Thyroid gland (tissue), 4 donors: ENCODE measurements at regions not wholly inside any gene's neighbourhood (a gene's known extent, or its start where the extent isn't known, plus 50 kb on each side); places are given as distances from the start of the nearest gene placed in this dataset.

Experiments
- DNase-seq, 2 donors: peaks; one replicate each; pipeline ENCODE4 v3.0.0-alpha.2; 2019
- H3K27ac ChIP-seq, 3 donors: fragments of 200-600 bp; sonication (generic); 1 replicate in 2 of 3; 2 replicates in 1 of 3; pipeline ENCODE4 v1.5.1; 2016 to 2019; ENCODE audit warnings: mild to moderate bottlenecking in 1 of 3, moderate library complexity in 1 of 3
- H3K27me3 ChIP-seq: fragments of 200-600 bp; sonication (generic); one replicate; pipeline ENCODE4 v1.5.1; 2019
- H3K36me3 ChIP-seq, 2 donors: fragments of 200-600 bp; sonication (generic); one replicate each; pipeline ENCODE4 v1.5.1; 2016 to 2019
- H3K4me1 ChIP-seq, 2 donors: fragments of 200-600 bp; sonication (generic); one replicate each; pipeline ENCODE4 v1.5.1; 2017 to 2019
- H3K4me3 ChIP-seq, 3 donors: fragments of 200-600 bp; sonication (generic); replicated peaks in 1 of 3; 1 replicate in 2 of 3; 2 replicates in 1 of 3; pipeline ENCODE4 v1.5.1; 2016; ENCODE audit warnings: mild to moderate bottlenecking in 1 of 3
- H3K9me3 ChIP-seq: fragments of 200-600 bp; sonication (generic); one replicate; pipeline ENCODE4 v1.5.1; 2017
- CTCF ChIP-seq, 6 experiments: fragments of 200-600 bp in 3 of 6; fragments of 450-650 bp in 3 of 6; sonication (generic) in 3 of 6; IDR thresholded peaks; one replicate each; pipeline ENCODE4 v1.5.1; 2016 to 2019; ENCODE audit warnings: antibody characterized with exemption in 6 of 6, mild to moderate bottlenecking in 2 of 6, inconsistent platforms in 1 of 6, moderate library complexity in 1 of 6
- POLR2A ChIP-seq, 2 donors: fragments of 450-650 bp; IDR thresholded peaks; one replicate each; pipeline ENCODE4 v1.6.1; 2017; ENCODE audit warnings: antibody characterized with exemption in 2 of 2, mild to moderate bottlenecking in 2 of 2, moderate library complexity in 1 of 2
- WGBS, 2 donors: methylation state at CpG; one replicate each; pipeline ENCODE4 v1.1.5; 2017; 5-methylcytosine and 5-hydroxymethylcytosine counted together
- intact Hi-C: fragments of 100-400 bp; cut with DNase I; formaldehyde crosslinking; loops from one replicate; pipeline ENCODE4 v1.15.1; 2023

DNA sequence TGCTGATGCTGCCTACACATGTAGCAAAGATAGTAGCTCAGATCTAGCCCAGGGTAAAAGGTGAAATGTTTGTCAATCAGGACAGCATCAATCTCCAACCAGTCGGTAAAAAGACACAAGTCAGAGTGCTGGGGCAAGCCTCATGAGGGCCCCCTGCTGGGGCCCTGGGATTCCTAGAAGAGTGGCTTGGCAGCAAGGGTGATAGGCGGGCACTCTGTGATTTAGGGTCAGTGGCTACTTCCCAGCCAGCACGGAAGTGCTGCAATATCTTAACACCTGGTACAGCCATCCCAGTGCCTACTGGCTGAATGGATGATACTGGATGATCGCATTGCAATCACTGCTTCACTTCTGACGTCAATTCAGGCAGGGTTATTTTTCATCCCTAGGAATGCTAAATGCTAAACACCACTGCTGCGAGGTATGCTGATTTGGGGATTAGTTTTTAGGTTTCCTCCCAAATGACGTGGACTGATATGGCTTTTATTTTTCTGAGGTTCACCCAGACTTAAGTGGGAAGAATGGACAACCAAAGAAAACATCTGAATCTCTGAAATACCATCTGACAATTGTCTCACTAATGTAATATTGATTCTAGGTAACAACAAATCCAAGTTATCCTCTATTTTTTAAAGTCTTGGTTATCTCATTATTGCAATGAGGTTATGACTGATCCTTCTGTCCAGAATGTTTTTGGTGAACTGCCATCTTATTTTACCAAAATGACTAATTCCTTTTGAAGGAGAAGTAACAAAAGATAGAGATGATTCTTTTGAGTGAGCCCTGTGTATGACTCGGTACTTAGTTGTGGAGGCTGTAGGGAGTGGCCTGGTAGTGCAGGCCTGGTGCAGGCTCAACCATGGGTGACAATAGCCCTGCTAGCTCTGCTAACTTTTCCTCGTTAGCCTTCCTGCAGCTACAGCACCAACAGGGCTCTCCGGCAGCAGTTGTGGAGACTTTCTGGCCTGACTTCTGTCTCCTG lies 432.5 kb downstream of the FGF9 start:
- no peaks in the 10 kb centered on the region for H3K27me3 ChIP-seq
- H3K4me3 ChIP-seq, result no peak overlapping the region
- no peaks in the 10 kb centered on the region for H3K9me3 ChIP-seq
- 82 to 89% methylated on average over 10 of the region's 10 CpGs for WGBS, 2 donors
- TF ChIP-seq CTCF (IDR thresholded peaks at IDR 0.05) (no peak), POLR2A (IDR thresholded peaks at IDR 0.05) (no peak)
- no peak for DNase-seq
- H3K27ac ChIP-seq, result no peak overlapping the region
- intact Hi-C loops, result no loop called here
- H3K36me3 ChIP-seq, result no peaks in the 10 kb centered on the region
- H3K4me1 ChIP-seq, result peaks cover 9 to 16% of the 10 kb centered on the region in 2 donors

DNA sequence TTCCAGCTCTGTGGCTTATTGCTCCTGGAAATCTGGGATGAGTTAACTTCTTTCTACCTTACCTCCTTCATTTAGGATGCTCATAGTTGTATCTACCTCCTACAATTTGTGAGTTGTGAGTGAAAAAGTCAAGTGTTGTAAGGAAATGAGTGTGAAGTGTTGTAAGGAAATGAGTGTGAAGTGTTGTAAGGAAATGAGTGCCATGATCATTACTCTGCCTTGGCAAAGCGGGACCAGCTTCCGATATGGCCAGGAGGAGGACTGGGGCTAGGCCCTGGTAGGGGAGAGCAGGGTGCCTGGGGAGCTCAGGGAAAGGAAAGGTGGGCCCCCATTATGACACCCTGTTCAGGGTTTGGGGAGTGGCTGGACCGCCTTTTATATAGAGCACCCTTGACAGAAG lies 435.2 kb downstream of the FGF9 start:
- no peaks in the 10 kb centered on the region for H3K36me3 ChIP-seq
- H3K27ac ChIP-seq, result no peak overlapping the region
- H3K9me3 ChIP-seq, result no peaks in the 10 kb centered on the region
- 95 to 98% methylated on average over 3 of the region's 3 CpGs for WGBS, 2 donors
- no peaks in the 10 kb centered on the region for H3K27me3 ChIP-seq
- DNase-seq, result no peak
- H3K4me1 ChIP-seq, result peaks cover 15 to 23% of the 10 kb centered on the region in 2 donors
- H3K4me3 ChIP-seq, result no peak overlapping the region
- TF ChIP-seq POLR2A (IDR thresholded peaks at IDR 0.05) (no peak), CTCF (IDR thresholded peaks at IDR 0.05) (no peak)
- intact Hi-C loops, result no loop called here

GRCh38 chr13:22107549-22107948 lies 436.7 kb downstream of the FGF9 start:
- intact Hi-C loops, result no loop called here
- TF ChIP-seq CTCF (IDR thresholded peaks at IDR 0.05) (no peak), POLR2A (IDR thresholded peaks at IDR 0.05) (no peak)
- H3K9me3 ChIP-seq, result no peaks in the 10 kb centered on the region
- DNase-seq, result no peak
- H3K36me3 ChIP-seq, result no peaks in the 10 kb centered on the region
- H3K27me3 ChIP-seq, result no peaks in the 10 kb centered on the region
- no peak overlapping the region for H3K27ac ChIP-seq
- H3K4me1 ChIP-seq, result peaks cover 15 to 23% of the 10 kb centered on the region in 2 donors
- no peak overlapping the region for H3K4me3 ChIP-seq
- 21 to 38% methylated on average over 4 of the region's 4 CpGs for WGBS, 2 donors

DNA sequence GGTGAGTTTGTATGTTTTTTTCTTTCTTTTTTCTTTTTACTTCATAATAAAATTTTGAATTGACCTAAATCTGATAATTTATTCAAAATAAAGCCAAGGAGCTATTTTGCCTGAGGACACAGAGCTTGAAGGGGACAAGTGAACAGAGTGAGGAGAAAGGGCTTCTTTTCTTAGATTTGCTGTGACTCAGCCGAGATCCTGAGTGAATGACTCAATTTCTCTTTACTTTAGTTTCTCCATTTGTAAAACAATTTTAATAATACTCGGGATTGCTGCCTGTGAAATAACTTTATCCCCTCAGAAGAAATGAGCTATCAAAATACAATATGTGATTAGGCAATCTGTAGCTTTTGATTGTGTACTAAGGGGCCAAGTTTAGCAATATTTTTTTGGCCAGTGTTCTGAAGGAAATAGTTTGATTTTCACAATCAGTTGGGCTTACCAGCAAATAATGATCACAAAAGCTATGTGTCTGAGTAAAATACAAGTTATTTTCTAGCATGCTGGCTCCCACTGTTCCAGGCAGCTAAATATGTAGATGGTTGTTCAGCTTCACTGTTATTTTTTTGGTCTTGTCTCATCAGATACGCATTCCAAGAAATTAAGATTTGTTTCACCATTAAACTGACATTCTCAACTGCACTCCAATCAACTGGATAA lies 437.5 kb downstream of the FGF9 start:
- TF ChIP-seq CTCF (IDR thresholded peaks at IDR 0.05) (no peak), POLR2A (IDR thresholded peaks at IDR 0.05) (no peak)
- Histone ChIP-seq H3K4me1 (peaks cover 15 to 23% of the 10 kb centered on the region in 2 donors), H3K27me3 (no peaks in the 10 kb centered on the region), H3K4me3 (no peak overlapping the region), H3K36me3 (no peaks in the 10 kb centered on the region), H3K27ac (no peak overlapping the region), H3K9me3 (no peaks in the 10 kb centered on the region)
- intact Hi-C loops, result no loop called here
- 38 to 47% methylated on average over 3 of the region's 3 CpGs for WGBS, 2 donors
- DNase-seq, result no peak

- Histone ChIP-seq H3K27ac (no peak overlapping the region), H3K27me3 (no peaks in the 10 kb centered on the region), H3K36me3 (no peaks in the 10 kb centered on the region), H3K4me1 (peaks cover 15 to 23% of the 10 kb centered on the region in 2 donors), H3K9me3 (no peaks in the 10 kb centered on the region), H3K4me3 (no peak overlapping the region)
- intact Hi-C loops, result no loop called here
- TF ChIP-seq POLR2A (IDR thresholded peaks at IDR 0.05), result no peak
- TF ChIP-seq CTCF (IDR thresholded peaks at IDR 0.05), result no peak
- WGBS, 2 donors, result 80 to 81% methylated on average over 4 of the region's 4 CpGs
- no peak for DNase-seq
These were observed 438.1 kb downstream of the FGF9 start for GRCh38 chr13:22108979-22109378.
